Caco-2 (cell line): ENCODE measurements at regions not wholly inside any gene's neighbourhood (a gene's known extent, or its start where the extent isn't known, plus 50 kb on each side); places are given as distances from the start of the nearest gene placed in this dataset.

Source experiments
- BruUV-seq: library from RNA; stranded (reverse); fragments of 400-500 nt; replicated peaks from 2 replicates; lab custom pipeline; 2021; lab: Mats Ljungman, UMichigan
- CTCF ChIA-PET: fragments of 300-600 bp; sonication (Branson Sonifier 250); formaldehyde crosslinking; loops from one replicate; lab custom pipeline; 2022; ENCODE audit warnings: antibody characterized with exemption; lab: Charles Lee
- POLR2A ChIA-PET: fragments of 300-600 bp; sonication (Branson Sonifier 250); formaldehyde crosslinking; loops from one replicate; lab custom pipeline; 2022; ENCODE audit warnings: antibody characterized with exemption; lab: Charles Lee
- DNase-seq, 2 experiments: peaks; one replicate each; pipeline versions ENCODE4 v3.0.0 to v3.0.0-alpha.2; 2020 to 2022
- H3K27me3 ChIP-seq: replicated peaks from 2 replicates; pipeline ENCODE4 v1.6.0; 2011; ENCODE audit warnings: low read length; ENCODE audit not compliant: control insufficient read depth, insufficient read depth
- H3K36me3 ChIP-seq: 2 replicates; pipeline ENCODE4 v1.5.1; 2011; ENCODE audit warnings: low read length; ENCODE audit not compliant: control insufficient read depth, insufficient read depth
- H3K4me1 ChIP-seq: fragments of 250-450 bp; sonication (Bioruptor Pico); 2 replicates; pipeline ENCODE4 v1.5.1; 2020; ENCODE audit warnings: mild to moderate bottlenecking
- H3K4me3 ChIP-seq: 2 replicates; pipeline ENCODE4 v1.5.1; 2011; ENCODE audit warnings: low read depth, mild to moderate bottlenecking, control low read depth, low read length
- H3K9me3 ChIP-seq: fragments of 250-450 bp; sonication (Bioruptor Pico); 2 replicates; pipeline ENCODE4 v1.5.1; 2020; ENCODE audit warnings: mild to moderate bottlenecking, moderate library complexity
- H3K27ac Mint-ChIP-seq: one replicate; pipeline ENCODE4 v1.8.0; 2022; ENCODE audit warnings: mixed read lengths; ENCODE audit not compliant: unreplicated experiment
- H3K27me3 Mint-ChIP-seq: one replicate; pipeline ENCODE4 v1.8.0; 2022; ENCODE audit warnings: mixed read lengths; ENCODE audit not compliant: insufficient read depth, unreplicated experiment
- H3K36me3 Mint-ChIP-seq: one replicate; pipeline ENCODE4 v1.8.0; 2022; ENCODE audit warnings: mild to moderate bottlenecking, mixed read lengths; ENCODE audit not compliant: insufficient read depth, unreplicated experiment
- H3K4me1 Mint-ChIP-seq: one replicate; pipeline ENCODE4 v1.8.0; 2022; ENCODE audit warnings: low read depth, mixed read lengths; ENCODE audit not compliant: unreplicated experiment
- H3K4me3 Mint-ChIP-seq: one replicate; pipeline ENCODE4 v1.8.0; 2022; ENCODE audit warnings: mild to moderate bottlenecking, moderate library complexity, mixed read lengths; ENCODE audit not compliant: unreplicated experiment
- H3K9me3 Mint-ChIP-seq: one replicate; pipeline ENCODE4 v1.8.0; 2022; ENCODE audit warnings: mixed read lengths; ENCODE audit not compliant: unreplicated experiment
- intact Hi-C: fragments of 100-400 bp; cut with micrococcal nuclease; formaldehyde crosslinking; loops from one replicate; pipeline ENCODE4 v1.10.0; 2022; ENCODE audit not compliant: unreplicated experiment
- TF ChIP-seq, protein P1 (sequence below), 2 experiments: fragments of 200-600 bp in 1 of 2; IDR thresholded peaks; 1 replicate in 1 of 2; 2 replicates in 1 of 2; pipeline versions ENCODE4 v1.5.1 to v1.8.0; 2011 to 2022; ENCODE audit warnings: antibody characterized with exemption in 1 of 2, control low read depth in 1 of 2, inconsistent platforms in 1 of 2, low read depth in 1 of 2, low read length in 1 of 2, mild to moderate bottlenecking in 1 of 2, moderate library complexity in 1 of 2; ENCODE audit not compliant: insufficient read depth in 1 of 2, severe bottlenecking in 1 of 2, unreplicated experiment in 1 of 2

DNA sequence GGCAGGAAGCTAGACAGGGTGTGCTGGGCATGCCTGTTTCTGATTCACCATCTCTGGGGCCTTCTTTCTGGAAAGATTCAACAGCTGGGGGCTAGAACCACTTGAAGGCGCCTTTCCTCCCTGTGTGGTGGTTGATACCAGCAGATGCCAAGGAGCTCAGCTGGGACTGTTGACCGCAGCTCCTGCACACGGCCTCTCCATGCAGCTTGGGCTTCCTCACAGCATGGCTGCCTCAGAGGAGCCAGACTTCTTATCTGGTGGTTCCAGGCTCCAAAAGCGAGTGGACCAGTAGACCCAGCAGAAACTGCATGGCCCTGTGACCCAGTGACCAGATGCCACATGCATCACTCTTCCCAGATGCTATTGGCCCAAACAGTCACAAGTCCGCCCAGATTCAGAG lies 74.7 kb upstream of the COL5A1 start:
- ChIA-PET CTCF (no interaction called here), POLR2A (interaction anchor here (0.6 kb wide), 1 partner anchor 305 kb away, joined by 3 read pairs; no protein-coding TSS in a partner anchor)
- no peak overlapping the region for H3K4me3 Mint-ChIP-seq
- no peak overlapping the region for H3K27ac Mint-ChIP-seq
- no peaks in the 10 kb centered on the region for H3K4me1 Mint-ChIP-seq
- H3K4me1 ChIP-seq, result no peaks in the 10 kb centered on the region
- no peaks in the 10 kb centered on the region for H3K27me3 ChIP-seq
- no peaks in the 10 kb centered on the region for H3K27me3 Mint-ChIP-seq
- intact Hi-C loops, result no loop called here
- H3K4me3 ChIP-seq, result no peak overlapping the region
- no peaks in the 10 kb centered on the region for H3K36me3 ChIP-seq
- H3K9me3 ChIP-seq, result peaks cover 11% of the 10 kb centered on the region; the same call in 1 of the 2 replicates
- DNase-seq, result no peak
- H3K36me3 Mint-ChIP-seq, result no peaks in the 10 kb centered on the region
- peaks cover 20% of the 10 kb centered on the region for H3K9me3 Mint-ChIP-seq
- TF ChIP-seq, protein P1, sequence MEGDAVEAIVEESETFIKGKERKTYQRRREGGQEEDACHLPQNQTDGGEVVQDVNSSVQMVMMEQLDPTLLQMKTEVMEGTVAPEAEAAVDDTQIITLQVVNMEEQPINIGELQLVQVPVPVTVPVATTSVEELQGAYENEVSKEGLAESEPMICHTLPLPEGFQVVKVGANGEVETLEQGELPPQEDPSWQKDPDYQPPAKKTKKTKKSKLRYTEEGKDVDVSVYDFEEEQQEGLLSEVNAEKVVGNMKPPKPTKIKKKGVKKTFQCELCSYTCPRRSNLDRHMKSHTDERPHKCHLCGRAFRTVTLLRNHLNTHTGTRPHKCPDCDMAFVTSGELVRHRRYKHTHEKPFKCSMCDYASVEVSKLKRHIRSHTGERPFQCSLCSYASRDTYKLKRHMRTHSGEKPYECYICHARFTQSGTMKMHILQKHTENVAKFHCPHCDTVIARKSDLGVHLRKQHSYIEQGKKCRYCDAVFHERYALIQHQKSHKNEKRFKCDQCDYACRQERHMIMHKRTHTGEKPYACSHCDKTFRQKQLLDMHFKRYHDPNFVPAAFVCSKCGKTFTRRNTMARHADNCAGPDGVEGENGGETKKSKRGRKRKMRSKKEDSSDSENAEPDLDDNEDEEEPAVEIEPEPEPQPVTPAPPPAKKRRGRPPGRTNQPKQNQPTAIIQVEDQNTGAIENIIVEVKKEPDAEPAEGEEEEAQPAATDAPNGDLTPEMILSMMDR (IDR thresholded peaks at IDR 0.05; ENCODE audit: insufficient read depth in 1 of 2, low read depth in 1 of 2, low read length in 1 of 2, severe bottlenecking in 1 of 2, unreplicated experiment in 1 of 2), result no peak
- BruUV-seq, result no TSS peak

GRCh38 chr9:134568116-134568515 lies 73.5 kb upstream of the COL5A1 start:
- TF ChIP-seq, protein P1 (IDR thresholded peaks at IDR 0.05; ENCODE audit: insufficient read depth in 1 of 2, low read depth in 1 of 2, low read length in 1 of 2, severe bottlenecking in 1 of 2, unreplicated experiment in 1 of 2), result no peak
- Mint-ChIP-seq H3K9me3 (peaks cover 20% of the 10 kb centered on the region), H3K4me1 (no peaks in the 10 kb centered on the region), H3K36me3 (no peaks in the 10 kb centered on the region), H3K27me3 (no peaks in the 10 kb centered on the region), H3K27ac (no peak overlapping the region), H3K4me3 (no peak overlapping the region)
- no TSS peak for BruUV-seq
- no peaks in the 10 kb centered on the region for H3K4me1 ChIP-seq
- intact Hi-C loops, result no loop called here
- no peak for DNase-seq
- H3K9me3 ChIP-seq, result peaks cover 11% of the 10 kb centered on the region; the same call in 1 of the 2 replicates
- no peak overlapping the region for H3K4me3 ChIP-seq
- no peaks in the 10 kb centered on the region for H3K27me3 ChIP-seq
- POLR2A ChIA-PET, result no interaction called here
- H3K36me3 ChIP-seq, result no peaks in the 10 kb centered on the region
- CTCF ChIA-PET, result no interaction called here

- POLR2A ChIA-PET, result no interaction called here
- DNase-seq, result no peak
Measured at GRCh38 chr9:134568811-134569210, 72.8 kb upstream of the COL5A1 start.

More at GRCh38 chr9:134568811-134569210, 72.8 kb upstream of the COL5A1 start:
- Histone ChIP-seq H3K27me3 (no peaks in the 10 kb centered on the region), H3K9me3 (0 out of 2 replicates have a peak, but pooled peaks cover 4% of the 10 kb centered on the region), H3K4me3 (no peak overlapping the region), H3K36me3 (no peaks in the 10 kb centered on the region), H3K4me1 (no peaks in the 10 kb centered on the region)
- BruUV-seq, result no TSS peak
- H3K27ac Mint-ChIP-seq, result no peak overlapping the region
- CTCF ChIA-PET, result no interaction called here
- no peaks in the 10 kb centered on the region for H3K4me1 Mint-ChIP-seq
- TF ChIP-seq, protein P1 (IDR thresholded peaks at IDR 0.05; ENCODE audit: insufficient read depth in 1 of 2, low read depth in 1 of 2, low read length in 1 of 2, severe bottlenecking in 1 of 2, unreplicated experiment in 1 of 2), result no peak
- H3K27me3 Mint-ChIP-seq, result no peaks in the 10 kb centered on the region
- peaks cover 17% of the 10 kb centered on the region for H3K9me3 Mint-ChIP-seq
- H3K36me3 Mint-ChIP-seq, result no peaks in the 10 kb centered on the region
- intact Hi-C loops, result no loop called here
- no peak overlapping the region for H3K4me3 Mint-ChIP-seq
